Body of pancreas (tissue), 4 donors: ENCODE measurements at regions not wholly inside any gene's neighbourhood (a gene's known extent, or its start where the extent isn't known, plus 50 kb on each side); places are given as distances from the start of the nearest gene placed in this dataset.

ENCODE experiments used
- POLR2A ChIP-seq, 3 donors: fragments of 450-650 bp; IDR thresholded peaks; one replicate each; pipeline ENCODE4 v1.6.1; 2016; ENCODE audit warnings: antibody characterized with exemption in 3 of 3, mild to moderate bottlenecking in 2 of 3
- TF ChIP-seq, protein P1 (sequence below), 7 experiments: fragments of 450-650 bp in 4 of 7; fragments of 200-600 bp in 3 of 7; sonication (generic) in 3 of 7; IDR thresholded peaks; one replicate each; pipeline ENCODE4 v1.5.1; 2016 to 2019; ENCODE audit warnings: antibody characterized with exemption in 7 of 7

DNA sequence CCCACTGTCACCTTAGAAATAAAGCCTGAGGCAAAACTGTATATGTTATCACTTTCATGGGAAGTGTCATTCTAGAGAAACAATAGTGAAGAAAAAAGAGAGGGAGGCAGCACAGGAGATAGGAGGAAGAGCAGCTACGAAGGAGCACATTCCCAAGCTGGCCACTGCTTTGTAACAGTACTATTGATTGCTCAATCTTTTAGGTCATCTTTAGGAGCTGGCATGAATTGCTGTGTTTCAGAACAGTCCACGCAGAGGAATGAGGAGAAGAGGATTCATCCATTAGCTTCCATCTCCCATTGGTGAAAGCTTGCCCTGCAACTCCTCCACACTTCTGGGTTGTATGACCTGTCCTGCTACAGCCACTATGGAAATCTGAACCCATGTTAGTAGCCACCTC is 372.5 kb upstream of the DDHD1 start:
- no peak for TF ChIP-seq POLR2A (IDR thresholded peaks at IDR 0.05)
- TF ChIP-seq, protein P1, sequence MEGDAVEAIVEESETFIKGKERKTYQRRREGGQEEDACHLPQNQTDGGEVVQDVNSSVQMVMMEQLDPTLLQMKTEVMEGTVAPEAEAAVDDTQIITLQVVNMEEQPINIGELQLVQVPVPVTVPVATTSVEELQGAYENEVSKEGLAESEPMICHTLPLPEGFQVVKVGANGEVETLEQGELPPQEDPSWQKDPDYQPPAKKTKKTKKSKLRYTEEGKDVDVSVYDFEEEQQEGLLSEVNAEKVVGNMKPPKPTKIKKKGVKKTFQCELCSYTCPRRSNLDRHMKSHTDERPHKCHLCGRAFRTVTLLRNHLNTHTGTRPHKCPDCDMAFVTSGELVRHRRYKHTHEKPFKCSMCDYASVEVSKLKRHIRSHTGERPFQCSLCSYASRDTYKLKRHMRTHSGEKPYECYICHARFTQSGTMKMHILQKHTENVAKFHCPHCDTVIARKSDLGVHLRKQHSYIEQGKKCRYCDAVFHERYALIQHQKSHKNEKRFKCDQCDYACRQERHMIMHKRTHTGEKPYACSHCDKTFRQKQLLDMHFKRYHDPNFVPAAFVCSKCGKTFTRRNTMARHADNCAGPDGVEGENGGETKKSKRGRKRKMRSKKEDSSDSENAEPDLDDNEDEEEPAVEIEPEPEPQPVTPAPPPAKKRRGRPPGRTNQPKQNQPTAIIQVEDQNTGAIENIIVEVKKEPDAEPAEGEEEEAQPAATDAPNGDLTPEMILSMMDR (IDR thresholded peaks at IDR 0.05), result no peak
